Transverse colon (tissue), 4 donors: ENCODE measurements at regions not wholly inside any gene's neighbourhood (a gene's known extent, or its start where the extent isn't known, plus 50 kb on each side); places are given as distances from the start of the nearest gene placed in this dataset.

Source experiments
- CTCF ChIP-seq, 5 experiments: fragments of 200-600 bp in 3 of 5; fragments of 450-650 bp in 2 of 5; sonication (generic) in 3 of 5; IDR thresholded peaks; 1 replicate in 2 of 5; 2 replicates in 3 of 5; pipeline ENCODE4 v1.5.1; 2016 to 2017; ENCODE audit warnings: antibody characterized with exemption in 5 of 5, inconsistent platforms in 3 of 5, mild to moderate bottlenecking in 2 of 5, moderate library complexity in 1 of 5
- POLR2A ChIP-seq: fragments of 450-650 bp; IDR thresholded peaks from one replicate; pipeline ENCODE4 v1.6.1; 2016; ENCODE audit warnings: antibody characterized with exemption, mild to moderate bottlenecking, moderate library complexity
- POLR2AphosphoS5 ChIP-seq, 3 donors: sonication (generic); formaldehyde crosslinking; IDR thresholded peaks; one replicate each; pipeline ENCODE4 v1.6.1; 2016; ENCODE audit warnings: antibody characterized with exemption in 3 of 3

GRCh38 chr4:120520761-120521160 lies 401.8 kb downstream of the PRDM5 start:
- TF ChIP-seq CTCF (IDR thresholded peaks at IDR 0.05) (no peak), POLR2AphosphoS5 (IDR thresholded peaks at IDR 0.05) (no peak), POLR2A (no peak)
